NT2/D1 (cell line): ENCODE measurements at regions not wholly inside any gene's neighbourhood (a gene's known extent, or its start where the extent isn't known, plus 50 kb on each side); places are given as distances from the start of the nearest gene placed in this dataset.

Experiments
- SUZ12 ChIP-seq: IDR thresholded peaks from 2 replicates; pipeline ENCODE4 v1.6.1; 2011; ENCODE audit not compliant: insufficient read length, insufficient read depth; ENCODE audit errors: extremely low read depth
- YY1 ChIP-seq: IDR thresholded peaks from 2 replicates; pipeline ENCODE4 v1.6.1; 2011; ENCODE audit not compliant: insufficient read length, insufficient read depth
- ZNF274 ChIP-seq: IDR thresholded peaks from 2 replicates; pipeline ENCODE4 v1.6.1; 2011; ENCODE audit warnings: mild to moderate bottlenecking, low read depth, low read length

DNA sequence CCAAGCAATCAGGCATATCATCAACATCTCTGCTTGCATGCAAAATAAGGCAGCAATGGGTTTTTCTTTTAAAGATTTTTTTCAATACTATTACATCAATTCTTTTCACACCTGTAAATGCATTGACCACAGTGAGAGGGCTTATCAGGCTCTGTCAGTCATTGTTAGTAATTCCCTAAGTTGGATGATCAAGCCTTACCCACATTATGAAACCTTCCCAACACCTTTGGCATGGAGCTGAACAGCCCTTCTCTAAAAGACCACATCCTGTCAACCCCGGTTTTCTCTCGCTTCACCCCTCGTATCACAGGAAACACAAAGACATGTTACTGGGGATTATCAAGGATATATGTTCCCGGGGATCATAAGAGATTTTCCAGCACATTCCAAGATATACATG lies 135.2 kb upstream of the SLC24A5 start:
- TF ChIP-seq YY1 (no peak), ZNF274 (no peak), SUZ12 (no peak)
